Stimulated activated CD4-positive, alpha-beta T cell treated with anti-CD3 and anti-CD28 coated beads, Interleukin-4, amount 100 ng/mL, for 48 hours (primary cell): ENCODE measurements at regions not wholly inside any gene's neighbourhood (a gene's known extent, or its start where the extent isn't known, plus 50 kb on each side); places are given as distances from the start of the nearest gene placed in this dataset.

Experiments
- DNase-seq, 2 donors: peaks; one replicate each; pipeline ENCODE4 v3.0.0-alpha.2; 2020; ENCODE audit warnings: low read depth in 2 of 2

DNA sequence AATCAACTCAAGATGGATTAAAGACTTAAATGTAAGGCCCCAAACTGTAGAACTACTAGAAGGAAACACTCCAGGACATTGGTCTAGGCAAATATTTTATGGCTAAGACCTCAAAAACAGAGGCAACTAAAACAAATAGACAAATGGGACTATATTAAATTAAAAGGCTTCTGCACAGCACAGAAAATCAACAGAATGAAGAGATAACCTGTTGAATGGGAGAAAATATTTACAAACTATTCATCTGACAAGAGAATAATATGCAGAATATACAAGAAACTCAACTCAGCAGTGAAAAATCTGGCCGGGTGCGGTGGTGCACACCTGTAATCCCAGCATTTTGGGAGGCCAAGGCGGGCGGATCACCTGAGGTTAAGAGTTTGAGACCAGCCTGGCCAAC lies 84.1 kb upstream of the HNRNPU start:
- DNase-seq, result no peak

DNA sequence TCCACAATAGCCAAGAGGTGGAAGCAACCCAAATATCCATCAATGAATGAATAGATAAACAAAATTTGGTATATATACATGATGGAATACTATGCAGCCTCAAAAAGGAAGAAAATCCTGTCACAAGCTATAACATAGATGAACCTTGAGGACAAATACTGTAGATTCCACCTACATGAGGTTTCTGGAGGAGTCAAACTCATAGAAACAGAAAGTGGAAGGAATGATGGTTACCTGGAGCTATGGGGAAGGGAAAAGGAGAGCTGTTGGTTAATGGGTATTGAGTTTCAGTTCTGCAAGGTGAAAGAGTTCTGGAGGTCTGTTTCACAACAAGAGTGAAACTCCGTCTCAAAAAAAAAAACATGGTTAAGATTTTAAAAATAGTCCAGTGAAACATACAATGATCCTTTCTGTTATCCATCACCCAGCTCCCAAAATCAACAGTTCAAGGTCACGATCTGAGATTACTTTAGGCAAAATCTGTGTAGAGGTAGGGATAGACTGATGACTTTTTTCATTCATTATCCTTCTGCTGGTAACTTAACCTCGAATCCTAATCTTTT lies 80.8 kb upstream of the HNRNPU start:
- DNase-seq, result no peak

DNA sequence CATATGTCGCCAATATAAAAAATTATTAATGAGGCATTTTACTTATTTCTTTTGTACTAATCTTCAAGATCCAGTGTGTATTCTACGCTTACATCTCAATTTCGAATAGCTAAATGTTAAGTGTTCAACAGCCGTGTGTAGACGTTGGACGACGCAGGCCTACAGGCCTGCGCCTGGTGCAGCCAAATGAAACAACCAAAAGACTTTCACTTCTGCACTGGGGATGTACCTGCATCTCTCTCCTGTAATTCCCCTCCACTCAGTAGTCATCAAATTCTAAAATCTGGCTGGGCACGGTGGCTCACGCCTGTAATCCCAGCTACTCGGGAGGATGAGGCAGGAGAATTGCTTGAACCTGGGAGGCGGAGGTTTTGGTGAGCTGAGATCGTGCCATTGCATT lies 76.8 kb upstream of the HNRNPU start:
- DNase-seq, result no peak

DNA sequence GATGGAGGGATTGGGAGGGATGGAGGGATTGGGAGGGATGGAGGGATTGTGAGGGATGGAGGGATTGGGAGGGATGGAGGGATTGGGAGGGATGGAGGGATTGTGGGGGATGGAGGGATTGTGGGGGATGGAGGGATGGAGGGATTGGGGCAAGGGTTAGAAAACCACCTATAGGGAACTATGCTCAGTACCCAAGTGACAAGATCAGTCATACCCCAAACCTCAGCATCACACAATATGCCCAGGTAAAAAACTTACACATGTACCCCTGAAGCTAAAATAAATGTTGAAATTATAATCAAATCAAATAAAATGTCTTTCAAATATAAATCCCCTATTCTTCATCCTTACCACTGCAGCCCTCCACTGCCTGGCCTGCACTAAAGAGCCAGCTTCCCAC lies 72.8 kb upstream of the HNRNPU start:
- DNase-seq, result no peak

DNA sequence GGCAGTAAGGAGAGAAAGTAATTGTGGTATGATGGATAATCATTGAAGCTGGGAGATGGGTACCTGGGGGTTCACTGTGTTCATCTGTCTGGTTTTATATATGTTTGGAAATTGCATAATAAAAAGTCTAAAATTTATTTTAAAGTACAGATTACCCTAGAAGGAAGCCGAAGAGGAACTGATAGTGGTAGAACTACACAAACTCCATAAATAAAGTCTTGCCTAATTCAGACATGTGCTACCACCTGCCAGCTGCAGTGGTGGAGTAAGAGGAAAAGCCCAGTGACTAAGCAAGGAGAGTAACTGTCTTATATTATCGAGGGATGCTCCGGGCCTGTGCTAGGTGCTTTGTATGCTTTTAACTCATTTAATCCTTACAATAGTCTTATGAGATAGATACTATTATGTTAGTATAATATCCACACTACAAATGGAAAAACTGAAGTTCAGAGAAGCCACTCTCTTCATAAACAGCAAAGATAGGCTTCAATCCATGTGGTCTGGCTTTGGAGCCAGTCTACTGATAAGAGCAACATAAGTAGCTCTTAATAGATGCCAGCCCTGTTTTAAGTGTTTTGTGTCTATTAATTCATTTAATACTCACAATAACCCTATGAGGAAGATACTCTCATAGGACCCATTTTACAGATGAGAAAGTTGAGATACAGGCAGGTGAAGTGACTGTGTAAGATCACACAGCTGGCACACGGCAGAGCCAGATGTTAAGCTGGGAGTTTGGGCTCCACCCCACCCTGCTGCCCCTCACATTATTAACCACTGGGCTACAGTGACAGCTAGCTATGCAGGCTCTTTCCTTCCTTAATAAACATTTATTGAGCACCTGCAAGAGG lies 56.8 kb upstream of the HNRNPU start:
- no peak for DNase-seq

DNA sequence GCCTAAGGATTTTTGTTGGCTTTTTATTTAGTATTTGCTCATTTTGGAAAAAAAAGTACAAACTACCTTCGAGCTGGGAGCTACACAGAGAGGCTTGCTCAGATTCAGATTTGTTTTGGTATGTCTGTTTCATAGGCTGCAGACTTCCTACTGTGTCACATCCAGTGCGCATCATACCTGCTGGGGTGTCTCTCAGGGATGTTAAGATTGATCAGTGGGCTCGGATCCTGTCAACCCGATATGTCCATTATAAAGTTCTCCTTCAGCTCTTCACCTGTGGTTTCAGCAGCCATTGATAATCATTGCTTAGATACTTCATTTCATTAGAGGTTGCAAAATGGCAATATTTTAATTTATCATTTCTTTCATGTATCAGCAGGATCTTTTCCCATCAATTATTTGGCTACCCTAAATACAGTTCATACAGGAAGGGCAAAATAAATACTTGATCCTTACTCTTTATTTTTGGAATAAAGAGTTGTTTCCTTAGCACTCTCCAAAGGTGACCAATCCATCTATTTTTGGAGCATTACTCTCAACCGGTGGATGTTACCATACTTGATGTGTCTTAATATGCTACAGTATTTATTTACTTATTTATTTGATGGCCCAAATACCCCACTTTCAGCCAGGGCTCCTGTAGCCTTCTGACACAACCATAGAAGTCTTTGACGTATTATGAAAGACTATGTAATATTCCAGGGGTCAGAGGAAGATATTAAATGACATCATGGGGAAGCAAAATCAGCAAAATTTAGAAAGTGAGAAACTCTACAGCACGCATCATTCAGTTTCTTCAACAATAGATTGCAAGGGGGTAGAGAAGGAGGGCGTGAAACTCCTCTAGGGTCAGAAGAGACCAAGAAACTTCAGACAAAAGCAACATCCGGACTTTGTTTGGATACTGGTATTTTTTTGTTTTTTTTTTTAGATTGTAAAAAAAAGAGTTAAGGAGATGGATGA lies 55.3 kb upstream of the HNRNPU start:
- no peak for DNase-seq

DNA sequence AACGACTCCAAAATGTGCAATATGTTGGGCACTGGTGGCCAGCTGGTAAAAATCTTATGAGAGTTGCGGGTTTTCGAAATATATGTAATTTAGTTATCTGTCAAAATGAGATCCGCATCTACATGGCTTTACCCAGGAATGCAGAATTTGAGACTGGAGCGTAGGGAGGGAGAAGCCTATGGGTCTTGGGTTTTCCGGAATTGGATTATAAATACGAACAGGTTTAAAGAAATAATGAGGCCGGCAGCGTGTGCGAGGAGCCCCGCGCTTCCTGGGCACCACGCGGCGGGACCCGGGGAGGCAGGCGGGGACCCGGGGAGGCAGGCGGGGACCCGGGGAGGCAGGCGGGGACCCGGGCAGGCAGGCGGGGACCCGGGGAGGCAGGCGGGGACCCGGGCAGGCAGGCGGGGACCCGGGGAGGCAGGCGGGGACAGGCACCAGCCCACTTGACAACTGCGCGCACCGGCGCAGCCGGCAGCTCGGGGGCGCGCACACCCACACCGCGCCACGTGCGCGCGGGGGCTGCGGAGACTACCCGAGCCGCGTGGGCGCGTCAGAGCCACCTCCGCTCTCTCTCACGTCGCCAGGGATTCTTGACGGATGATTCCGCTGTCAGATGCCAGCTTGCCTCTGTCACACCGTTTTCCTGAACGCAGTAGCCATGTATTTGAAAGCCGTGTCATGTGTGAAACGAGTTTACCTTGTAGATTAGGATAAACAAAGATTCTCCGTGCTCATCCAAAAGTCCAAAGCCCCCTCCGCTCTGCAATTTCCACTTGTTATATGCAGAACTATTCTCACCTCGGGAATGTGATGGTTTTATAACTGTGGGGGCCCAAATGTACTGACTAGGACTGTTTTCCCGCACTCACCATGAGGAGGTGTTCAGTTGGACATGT lies 54.3 kb upstream of the HNRNPU start:
- DNase-seq, result peak; percentile 23 to 34

DNA sequence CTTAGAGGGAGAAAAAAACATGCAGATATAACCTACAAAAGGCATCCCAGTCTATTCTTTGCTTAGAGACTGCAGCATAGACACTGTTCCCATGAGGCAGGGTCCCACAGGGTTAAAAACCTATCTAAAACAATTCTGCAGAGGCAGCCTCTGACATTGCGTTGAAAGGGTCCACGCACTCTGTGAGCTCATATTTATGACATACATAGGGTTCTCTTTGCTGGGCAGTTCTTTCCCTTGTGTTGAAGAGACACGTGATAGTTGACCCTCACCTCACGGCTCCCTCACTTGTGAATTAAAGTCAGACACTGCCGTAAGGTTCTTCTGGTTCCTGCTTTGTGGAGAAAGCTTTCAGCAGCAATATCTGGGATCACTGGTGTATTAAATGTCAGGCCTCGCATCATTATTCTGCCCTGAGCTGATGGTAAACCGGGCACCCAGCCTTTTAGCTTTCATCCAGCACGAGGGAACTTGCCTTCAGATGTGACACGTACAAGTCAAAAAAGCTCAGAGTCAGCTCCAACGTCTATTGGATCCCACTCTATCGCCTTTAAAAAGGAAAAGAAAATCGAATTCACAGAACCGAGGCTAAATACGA lies 52.8 kb upstream of the HNRNPU start:
- DNase-seq, result no peak

DNA sequence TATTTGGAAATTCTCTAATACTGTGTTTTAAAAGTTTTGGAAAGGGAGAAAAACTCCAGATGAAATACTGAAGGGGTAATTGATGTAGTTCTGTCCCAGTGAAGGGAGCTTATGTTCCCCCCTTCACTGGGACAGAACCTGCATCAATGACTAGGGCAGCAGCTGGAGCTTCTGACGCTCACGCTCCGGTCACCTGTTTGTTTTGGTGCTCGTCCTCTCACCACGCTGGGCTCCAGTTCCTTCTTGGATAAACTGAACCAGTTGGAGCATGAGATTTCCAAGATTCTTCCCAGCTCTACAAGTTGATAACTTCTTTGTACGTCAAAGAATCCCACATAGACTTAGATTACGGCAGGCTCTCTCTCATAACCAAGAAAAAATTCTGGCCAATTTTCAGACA lies 51.4 kb upstream of the HNRNPU start:
- no peak for DNase-seq

DNA sequence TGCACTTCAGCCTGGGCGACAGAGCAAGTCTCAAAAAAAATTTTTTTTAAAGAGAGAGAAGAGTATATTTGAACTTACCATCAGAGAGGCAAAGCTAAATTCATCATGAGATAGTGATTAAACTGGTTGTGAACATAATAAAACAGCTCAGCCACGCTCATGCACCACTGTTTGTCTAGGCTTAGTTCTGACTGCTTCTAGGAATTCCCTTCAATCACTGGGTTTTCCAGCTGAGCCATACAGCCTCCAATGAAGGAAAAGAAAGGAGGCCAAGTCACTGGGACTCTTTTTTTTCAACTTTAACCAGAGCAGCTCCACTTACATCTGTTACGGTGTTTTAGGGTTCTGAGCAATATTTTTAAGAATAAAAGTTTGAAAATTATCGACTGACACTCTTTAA lies 50.4 kb upstream of the HNRNPU start:
- no peak for DNase-seq
